ENCODE measurements at regions not wholly inside any gene's neighbourhood (a gene's known extent, or its start where the extent isn't known, plus 50 kb on each side); places are given as distances from the start of the nearest gene placed in this dataset.

DNA sequence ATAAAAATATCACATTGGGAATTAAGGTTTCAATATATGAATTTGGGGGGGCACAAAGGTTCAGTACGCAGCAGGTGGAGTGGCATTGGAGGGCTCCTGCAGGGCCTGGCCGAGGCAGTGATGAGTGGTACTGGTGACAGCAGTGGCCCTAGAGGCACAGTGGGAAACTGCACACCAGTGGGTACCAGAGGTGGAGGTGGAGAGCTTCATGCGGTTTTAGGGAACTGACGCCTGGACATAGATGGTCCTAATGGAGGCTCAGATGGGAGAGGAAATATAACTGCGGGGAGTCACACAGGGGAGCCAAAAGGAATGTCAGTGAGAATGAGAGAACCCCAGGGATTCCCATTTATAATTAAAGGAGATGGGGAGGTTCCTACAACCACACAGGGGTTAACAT, 156.2 kb downstream of the COG6 start:
- TF ChIP-seq GATA2 (IDR thresholded peaks at IDR 0.05; ENCODE audit: low read depth, low read length), result no peak
- TF ChIP-seq GATA3 (IDR thresholded peaks at IDR 0.05; ENCODE audit: low read depth, low read length), result no peak

All from SH-SY5Y (cell line).